ENCODE measurements at regions not wholly inside any gene's neighbourhood (a gene's known extent, or its start where the extent isn't known, plus 50 kb on each side); places are given as distances from the start of the nearest gene placed in this dataset.

GRCh38 chr16:85165781-85166180 is 53.5 kb upstream of the CIBAR2 start:
- TF ChIP-seq CTCF (IDR thresholded peaks at IDR 0.05; ENCODE audit: low read depth, low read length, poor library complexity, severe bottlenecking) (no peak), EZH2phosphoT487 (IDR thresholded peaks at IDR 0.05; ENCODE audit: borderline replicate concordance, low read length) (no peak)
